ENCODE measurements at regions not wholly inside any gene's neighbourhood (a gene's known extent, or its start where the extent isn't known, plus 50 kb on each side); places are given as distances from the start of the nearest gene placed in this dataset.
"Not testable (repeated sequence)": the region's sequence is repeated elsewhere in the genome, so short reads cannot be mapped to it uniquely, and the experiment has no call there.

GRCh38 chr4:147286846-147287587 is 193.9 kb upstream of the EDNRA start:
- intact Hi-C loops (cut with DNase I; ENCODE audit: low total_unique reads), result no loop called here
- Histone ChIP-seq H3K4me1 (peaks cover 0 to 3% (median 0%) of the 10 kb centered on the region in 4 donors), H3K9me3 (no peaks in the 10 kb centered on the region), H3K36me3 (no peaks in the 10 kb centered on the region), H3K27ac (no peak overlapping the region), H3K4me3 (no peak overlapping the region), H3K27me3 (no peaks in the 10 kb centered on the region)
- no peak for DNase-seq
- no peak for TF ChIP-seq CTCF (IDR thresholded peaks at IDR 0.05)

GRCh38 chr4:147287588-147287890 is 193.4 kb upstream of the EDNRA start:
- TF ChIP-seq CTCF (IDR thresholded peaks at IDR 0.05), result no peak
- H3K27me3 ChIP-seq, result no peaks in the 10 kb centered on the region
- no peak overlapping the region for H3K27ac ChIP-seq
- H3K9me3 ChIP-seq, result no peaks in the 10 kb centered on the region
- no peak overlapping the region for H3K4me3 ChIP-seq
- DNase-seq, result no peak
- H3K4me1 ChIP-seq, result peaks cover 0 to 3% (median 0%) of the 10 kb centered on the region in 4 donors
- H3K36me3 ChIP-seq, result no peaks in the 10 kb centered on the region
- intact Hi-C loops (cut with DNase I; ENCODE audit: low total_unique reads), result no loop called here

GRCh38 chr4:147288512-147288911 is 192.4 kb upstream of the EDNRA start:
- Histone ChIP-seq H3K4me1 (peaks cover 0 to 3% (median 0%) of the 10 kb centered on the region in 4 donors), H3K36me3 (no peaks in the 10 kb centered on the region), H3K27ac (no peak overlapping the region), H3K27me3 (no peaks in the 10 kb centered on the region), H3K4me3 (no peak overlapping the region), H3K9me3 (no peaks in the 10 kb centered on the region)
- intact Hi-C loops (cut with DNase I; ENCODE audit: low total_unique reads), result no loop called here
- no peak for DNase-seq
- TF ChIP-seq CTCF (IDR thresholded peaks at IDR 0.05), result no peak

- H3K4me1 ChIP-seq, result peaks cover 0 to 3% (median 0%) of the 10 kb centered on the region in 4 donors
- no peak for TF ChIP-seq CTCF (IDR thresholded peaks at IDR 0.05)
- H3K27ac ChIP-seq, result no peak overlapping the region
- no peak for DNase-seq
- no peak overlapping the region for H3K4me3 ChIP-seq
- intact Hi-C loops (cut with DNase I; ENCODE audit: low total_unique reads), result no loop called here
- H3K36me3 ChIP-seq, result no peaks in the 10 kb centered on the region
- H3K9me3 ChIP-seq, result no peaks in the 10 kb centered on the region
- H3K27me3 ChIP-seq, result no peaks in the 10 kb centered on the region
Measured at GRCh38 chr4:147289181-147289580, 191.7 kb upstream of the EDNRA start.

GRCh38 chr4:147292604-147293313 is 188.1 kb upstream of the EDNRA start:
- intact Hi-C loops (cut with DNase I; ENCODE audit: low total_unique reads); H3K4me1 ChIP-seq; H3K36me3 ChIP-seq; H3K27me3 ChIP-seq; H3K9me3 ChIP-seq; H3K27ac ChIP-seq; DNase-seq; H3K4me3 ChIP-seq: not testable (repeated sequence)

- intact Hi-C loops (cut with DNase I; ENCODE audit: low total_unique reads); H3K4me3 ChIP-seq; DNase-seq; H3K27me3 ChIP-seq; H3K4me1 ChIP-seq; H3K36me3 ChIP-seq; H3K9me3 ChIP-seq; H3K27ac ChIP-seq: not testable (repeated sequence)
Measured at GRCh38 chr4:147293314-147293677, 187.6 kb upstream of the EDNRA start.

Measured in tibial artery (tissue), 4 donors.